DMS153 treated with DMSO at 0.1 percent for 48 hours (cell line): ENCODE measurements at regions not wholly inside any gene's neighbourhood (a gene's known extent, or its start where the extent isn't known, plus 50 kb on each side); places are given as distances from the start of the nearest gene placed in this dataset.
"Not testable (repeated sequence)": the region's sequence is repeated elsewhere in the genome, so short reads cannot be mapped to it uniquely, and the experiment has no call there.

Source experiments
- DNase-seq: peaks from one replicate; lab custom pipeline; 2025; ENCODE audit not compliant: unreplicated experiment; lab: John Stamatoyannopoulos, UW

GRCh38 chr12:5260086-5260485, 171.8 kb upstream of the NTF3 start:
- DNase-seq: no peak

GRCh38 chr12:5260591-5261086, 171.3 kb upstream of the NTF3 start:
- peak; percentile 19 for DNase-seq

GRCh38 chr12:5262450-5262849, 169.5 kb upstream of the NTF3 start:
- no peak for DNase-seq

GRCh38 chr12:5262885-5263284, 169.0 kb upstream of the NTF3 start:
- no peak for DNase-seq

GRCh38 chr12:5264006-5264405, 167.9 kb upstream of the NTF3 start:
- DNase-seq: no peak

- no peak for DNase-seq
Measured at GRCh38 chr12:5267603-5268423, 164.1 kb upstream of the NTF3 start.

- DNase-seq: no peak
Measured at GRCh38 chr12:5268424-5269210, 163.3 kb upstream of the NTF3 start.

GRCh38 chr12:5269846-5270245, 162.1 kb upstream of the NTF3 start:
- no peak for DNase-seq

- no peak for DNase-seq
Measured at GRCh38 chr12:5272018-5272785, 159.7 kb upstream of the NTF3 start.

- no peak for DNase-seq
Measured at GRCh38 chr12:5273709-5274108, 158.2 kb upstream of the NTF3 start.

- DNase-seq: peak; percentile 72
Measured at GRCh38 chr12:5276327-5276880, 155.5 kb upstream of the NTF3 start.

- no peak for DNase-seq
Measured at GRCh38 chr12:5280086-5280485, 151.8 kb upstream of the NTF3 start.

GRCh38 chr12:5290368-5290767, 141.5 kb upstream of the NTF3 start:
- DNase-seq: not testable (repeated sequence)

GRCh38 chr12:5292651-5293050, 139.3 kb upstream of the NTF3 start:
- DNase-seq: no peak

GRCh38 chr12:5293773-5294172, 138.1 kb upstream of the NTF3 start:
- DNase-seq: no peak

GRCh38 chr12:5294274-5295070, 137.4 kb upstream of the NTF3 start:
- DNase-seq: no peak

- no peak for DNase-seq
Measured at GRCh38 chr12:5295151-5295550, 136.8 kb upstream of the NTF3 start.

GRCh38 chr12:5295996-5296395, 135.9 kb upstream of the NTF3 start:
- DNase-seq: no peak

GRCh38 chr12:5301539-5301938, 130.4 kb upstream of the NTF3 start:
- no peak for DNase-seq

- peak; percentile 24 for DNase-seq
Measured at GRCh38 chr12:5305425-5305824, 126.5 kb upstream of the NTF3 start.
